Esophagus squamous epithelium (tissue), 4 donors: ENCODE measurements at regions not wholly inside any gene's neighbourhood (a gene's known extent, or its start where the extent isn't known, plus 50 kb on each side); places are given as distances from the start of the nearest gene placed in this dataset.

Experiments used
- POLR2A ChIP-seq, 4 donors: fragments of 450-650 bp; IDR thresholded peaks; one replicate each; pipeline ENCODE4 v1.6.1; 2017; ENCODE audit warnings: antibody characterized with exemption in 4 of 4, mild to moderate bottlenecking in 4 of 4, moderate library complexity in 3 of 4
- TF ChIP-seq, protein P1 (sequence below), 6 experiments: fragments of 450-650 bp in 4 of 6; fragments of 200-600 bp in 2 of 6; sonication (generic) in 2 of 6; IDR thresholded peaks; one replicate each; pipeline ENCODE4 v1.5.1; 2016 to 2019; ENCODE audit warnings: antibody characterized with exemption in 6 of 6, mild to moderate bottlenecking in 4 of 6, moderate library complexity in 4 of 6

GRCh38 chr16:86033971-86034370 is 135.0 kb downstream of the IRF8 start:
- TF ChIP-seq, protein P1, sequence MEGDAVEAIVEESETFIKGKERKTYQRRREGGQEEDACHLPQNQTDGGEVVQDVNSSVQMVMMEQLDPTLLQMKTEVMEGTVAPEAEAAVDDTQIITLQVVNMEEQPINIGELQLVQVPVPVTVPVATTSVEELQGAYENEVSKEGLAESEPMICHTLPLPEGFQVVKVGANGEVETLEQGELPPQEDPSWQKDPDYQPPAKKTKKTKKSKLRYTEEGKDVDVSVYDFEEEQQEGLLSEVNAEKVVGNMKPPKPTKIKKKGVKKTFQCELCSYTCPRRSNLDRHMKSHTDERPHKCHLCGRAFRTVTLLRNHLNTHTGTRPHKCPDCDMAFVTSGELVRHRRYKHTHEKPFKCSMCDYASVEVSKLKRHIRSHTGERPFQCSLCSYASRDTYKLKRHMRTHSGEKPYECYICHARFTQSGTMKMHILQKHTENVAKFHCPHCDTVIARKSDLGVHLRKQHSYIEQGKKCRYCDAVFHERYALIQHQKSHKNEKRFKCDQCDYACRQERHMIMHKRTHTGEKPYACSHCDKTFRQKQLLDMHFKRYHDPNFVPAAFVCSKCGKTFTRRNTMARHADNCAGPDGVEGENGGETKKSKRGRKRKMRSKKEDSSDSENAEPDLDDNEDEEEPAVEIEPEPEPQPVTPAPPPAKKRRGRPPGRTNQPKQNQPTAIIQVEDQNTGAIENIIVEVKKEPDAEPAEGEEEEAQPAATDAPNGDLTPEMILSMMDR (IDR thresholded peaks at IDR 0.05), result no peak
- TF ChIP-seq POLR2A (IDR thresholded peaks at IDR 0.05), result no peak
